IMR-90 (cell line): ENCODE measurements at regions not wholly inside any gene's neighbourhood (a gene's known extent, or its start where the extent isn't known, plus 50 kb on each side); places are given as distances from the start of the nearest gene placed in this dataset.
"Not testable (repeated sequence)": the region's sequence is repeated elsewhere in the genome, so short reads cannot be mapped to it uniquely, and the experiment has no call there.

Experiments used
- ATAC-seq: fragments of 200-7000 bp; cut with Tn5 transposase; 2 replicates; pipeline ENCODE4 v1.9.1; 2020; ENCODE audit warnings: low read depth, mild to moderate bottlenecking, moderate library complexity
- BruUV-seq: library from RNA; stranded (reverse); fragments of 400-500 nt; replicated peaks from 2 replicates; lab custom pipeline; 2021; lab: Mats Ljungman, UMichigan
- CTCF ChIA-PET: fragments of 300-600 bp; formaldehyde crosslinking; extraction: SDS; loops from one replicate; lab custom pipeline; 2021; ENCODE audit warnings: antibody characterized with exemption; lab: Yijun Ruan, JAX
- POLR2A ChIA-PET: fragments of 300-600 bp; sonication (Branson Sonifier 250); formaldehyde crosslinking; loops from one replicate; lab custom pipeline; 2022; ENCODE audit warnings: antibody characterized with exemption; ENCODE audit not compliant: unreplicated experiment; lab: Charles Lee
- DNase-seq: peaks from one replicate; pipeline ENCODE4 v3.0.0; 2013
- H2AFZ ChIP-seq: replicated peaks from 2 replicates; pipeline ENCODE3; 2013; ENCODE audit warnings: low read length, mild to moderate bottlenecking; ENCODE audit not compliant: poor library complexity
- H2AK5ac ChIP-seq: 2 replicates; pipeline ENCODE4 v1.6.1; 2013; ENCODE audit warnings: low read depth, low read length, inconsistent platforms
- H2AK9ac ChIP-seq: replicated peaks from 2 replicates; pipeline ENCODE3; 2013; ENCODE audit warnings: mild to moderate bottlenecking, low read depth, low read length, moderate library complexity; ENCODE audit not compliant: poor library complexity
- H2BK120ac ChIP-seq: 2 replicates; pipeline ENCODE4 v1.6.1; 2013; ENCODE audit warnings: low read depth, low read length, inconsistent platforms
- H2BK15ac ChIP-seq: 3 replicates; pipeline ENCODE4 v1.6.1; 2013; ENCODE audit warnings: low read depth, low read length, inconsistent platforms
- H2BK20ac ChIP-seq: 2 replicates; pipeline ENCODE4 v1.6.1; 2013; ENCODE audit warnings: low read depth, mild to moderate bottlenecking, inconsistent platforms, low read length, moderate library complexity
- H2BK5ac ChIP-seq: 2 replicates; pipeline ENCODE4 v1.6.1; 2013; ENCODE audit warnings: mild to moderate bottlenecking, low read depth, low read length, inconsistent platforms; ENCODE audit not compliant: poor library complexity, severe bottlenecking
- H3K14ac ChIP-seq: replicated peaks from 2 replicates; pipeline ENCODE4 v1.6.1; 2013; ENCODE audit warnings: low read depth, low read length, inconsistent platforms
- H3K18ac ChIP-seq: 2 replicates; pipeline ENCODE4 v1.6.1; 2013; ENCODE audit warnings: low read depth, low read length, control low read depth
- H3K23ac ChIP-seq: 2 replicates; pipeline ENCODE4 v1.6.1; 2013; ENCODE audit warnings: low read depth, low read length, inconsistent platforms
- H3K27ac ChIP-seq: 2 replicates; pipeline ENCODE4 v1.5.1; 2013; ENCODE audit warnings: mild to moderate bottlenecking, control low read depth, low read length; ENCODE audit not compliant: insufficient read depth
- H3K27me3 ChIP-seq: 2 replicates; pipeline ENCODE4 v1.6.1; 2013; ENCODE audit warnings: low read length; ENCODE audit not compliant: control insufficient read depth, insufficient read depth
- H3K36me3 ChIP-seq: 2 replicates; pipeline ENCODE4 v1.6.1; 2013; ENCODE audit warnings: low read length, mixed read lengths; ENCODE audit not compliant: control insufficient read depth, insufficient read depth
- H3K4ac ChIP-seq: 2 replicates; pipeline ENCODE4 v1.6.1; 2013; ENCODE audit warnings: low read depth, low read length, inconsistent platforms
- H3K4me1 ChIP-seq: 2 replicates; pipeline ENCODE4 v1.6.1; 2013; ENCODE audit warnings: low read length, mixed read lengths; ENCODE audit not compliant: control insufficient read depth, insufficient read depth
- H3K4me2 ChIP-seq: 2 replicates; pipeline ENCODE4 v1.6.1; 2013; ENCODE audit warnings: low read depth, mild to moderate bottlenecking, control low read depth, low read length, moderate library complexity
- H3K4me3 ChIP-seq: 2 replicates; pipeline ENCODE4 v1.5.1; 2013; ENCODE audit warnings: low read depth, mild to moderate bottlenecking, control low read depth, low read length, moderate library complexity; ENCODE audit not compliant: insufficient read depth
- H3K56ac ChIP-seq: 2 replicates; pipeline ENCODE4 v1.6.1; 2013; ENCODE audit warnings: low read length, inconsistent platforms; ENCODE audit not compliant: insufficient read depth; ENCODE audit errors: extremely low read depth
- H3K79me1 ChIP-seq, 2 experiments: 2 replicates each; pipeline ENCODE4 v1.6.1; 2013; ENCODE audit warnings: low read length in 2 of 2, inconsistent platforms in 1 of 2, low read depth in 1 of 2
- H3K9ac ChIP-seq: 2 replicates; pipeline ENCODE4 v1.6.1; 2013; ENCODE audit warnings: low read depth, low read length, control low read depth
- H3K9me1 ChIP-seq: 2 replicates; pipeline ENCODE4 v1.6.1; 2013; ENCODE audit warnings: low read length, inconsistent platforms; ENCODE audit not compliant: insufficient read depth
- H3K9me3 ChIP-seq: 2 replicates; pipeline ENCODE4 v1.6.1; 2013; ENCODE audit warnings: low read length; ENCODE audit not compliant: control insufficient read depth, insufficient read depth
- H4K20me1 ChIP-seq: 2 replicates; pipeline ENCODE4 v1.6.1; 2013; ENCODE audit warnings: low read length, inconsistent platforms; ENCODE audit not compliant: insufficient read depth
- H4K5ac ChIP-seq: 2 replicates; pipeline ENCODE4 v1.6.1; 2013; ENCODE audit warnings: mild to moderate bottlenecking, low read depth, low read length, control low read depth
- H4K8ac ChIP-seq, 2 experiments: 2 replicates each; pipeline ENCODE4 v1.6.1; 2013; ENCODE audit warnings: low read depth in 2 of 2, low read length in 2 of 2, control low read depth in 1 of 2, inconsistent platforms in 1 of 2
- H4K91ac ChIP-seq: 2 replicates; pipeline ENCODE4 v1.6.1; 2013; ENCODE audit warnings: low read depth, low read length, inconsistent platforms; ENCODE audit not compliant: insufficient read depth
- WGBS, 2 experiments: methylation state at CpG; one replicate each; pipeline versions ENCODE4 v1.1.5 to v1.1.7; 2013; ENCODE audit warnings: missing lambda C conversion rate in 2 of 2; ENCODE audit not compliant: insufficient read length in 1 of 2; ENCODE audit errors: extremely low coverage in 2 of 2; 5-methylcytosine and 5-hydroxymethylcytosine counted together
- dilution Hi-C: fragments of 300-500 bp; cut with HindIII; formaldehyde crosslinking; loops from one replicate; pipeline ENCODE4 v1.14.3; 2018; ENCODE audit warnings: low sequenced_read_pairs; ENCODE audit not compliant: unreplicated experiment
- in situ Hi-C: fragments of 300-500 bp; cut with MboI; formaldehyde crosslinking; loops from 3 replicates; pipeline ENCODE4 v1.14.3; 2019; ENCODE audit warnings: low sequenced_read_pairs, inconsistent platforms, mixed read lengths
- intact Hi-C: fragments of 100-400 bp; cut with micrococcal nuclease; formaldehyde crosslinking; loops from 2 replicates; pipeline ENCODE4 v1.10.0; 2022

DNA sequence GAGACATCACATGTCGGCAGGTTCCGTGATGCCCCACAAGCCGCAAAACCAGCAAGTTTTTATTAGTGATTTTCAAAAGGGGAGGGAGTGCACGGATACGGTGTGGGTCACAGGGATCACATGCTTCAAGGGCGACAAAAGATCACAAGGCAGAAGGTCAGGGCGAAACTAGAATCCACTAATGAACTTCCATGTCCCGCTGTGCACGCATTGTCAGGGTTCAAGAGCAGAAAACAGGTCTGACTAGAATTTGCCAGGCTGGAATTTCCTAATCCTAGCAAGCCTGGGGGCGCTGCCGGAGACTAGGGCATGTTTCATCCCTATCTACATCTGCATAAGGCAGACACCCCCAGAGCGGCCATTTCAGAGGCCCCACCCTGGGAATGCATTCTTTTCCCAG is 225.2 kb downstream of the NPHP4 start:
- H3K79me1 ChIP-seq, POLR2A ChIA-PET, H3K27me3 ChIP-seq, H2AFZ ChIP-seq, H4K91ac ChIP-seq, ATAC-seq, H4K5ac ChIP-seq, H3K14ac ChIP-seq, H3K4ac ChIP-seq, H3K27ac ChIP-seq, H3K4me2 ChIP-seq, H3K18ac ChIP-seq, DNase-seq, H2BK5ac ChIP-seq, H2AK9ac ChIP-seq, H3K9me1 ChIP-seq, intact Hi-C loops, H3K9ac ChIP-seq, H2BK15ac ChIP-seq, CTCF ChIA-PET, H3K23ac ChIP-seq, H2BK20ac ChIP-seq, H4K8ac ChIP-seq, H3K36me3 ChIP-seq, H3K4me1 ChIP-seq, H2AK5ac ChIP-seq, H3K56ac ChIP-seq, in situ Hi-C loops, BruUV-seq, H4K20me1 ChIP-seq, H3K4me3 ChIP-seq, H2BK120ac ChIP-seq, dilution Hi-C loops: not testable (repeated sequence)
- H3K9me3 ChIP-seq: peaks cover 37% of the 10 kb centered on the region
- 10% methylated on average over 2 of the region's 12 CpGs; no CpG with 5 or more reads in 1 of the 2 experiments for WGBS, 2 experiments
